NCI-H2196 (cell line): ENCODE measurements at regions not wholly inside any gene's neighbourhood (a gene's known extent, or its start where the extent isn't known, plus 50 kb on each side); places are given as distances from the start of the nearest gene placed in this dataset.

Experiments used
- DNase-seq: peaks from one replicate; lab custom pipeline; 2025; ENCODE audit not compliant: unreplicated experiment; lab: John Stamatoyannopoulos, UW

- no peak for DNase-seq
Observed at GRCh38 chr5:42898760-42899159, 87.1 kb upstream of the SELENOP start.

- no peak for DNase-seq
Observed at GRCh38 chr5:42896523-42896922, 84.8 kb upstream of the SELENOP start.

- DNase-seq = no peak
Observed at GRCh38 chr5:42894057-42894456, 82.4 kb upstream of the SELENOP start.

- DNase-seq = peak; percentile 84
Observed at GRCh38 chr5:42889311-42889933, 77.7 kb upstream of the SELENOP start.

GRCh38 chr5:42888771-42889170 lies 77.1 kb upstream of the SELENOP start:
- no peak for DNase-seq

GRCh38 chr5:42887575-42887974 lies 75.9 kb upstream of the SELENOP start:
- no peak for DNase-seq

- DNase-seq = no peak
Observed at GRCh38 chr5:42887097-42887496, 75.4 kb upstream of the SELENOP start.

GRCh38 chr5:42886635-42887034 lies 74.9 kb upstream of the SELENOP start:
- DNase-seq = no peak

- DNase-seq = no peak
Observed at GRCh38 chr5:42884326-42884725, 72.6 kb upstream of the SELENOP start.

GRCh38 chr5:42881416-42882117 lies 69.9 kb upstream of the SELENOP start:
- no peak for DNase-seq

GRCh38 chr5:42880496-42881150 lies 68.9 kb upstream of the SELENOP start:
- no peak for DNase-seq

GRCh38 chr5:42879291-42879690 lies 67.6 kb upstream of the SELENOP start:
- no peak for DNase-seq

- DNase-seq = no peak
Observed at GRCh38 chr5:42878550-42878949, 66.9 kb upstream of the SELENOP start.

GRCh38 chr5:42878041-42878440 lies 66.3 kb upstream of the SELENOP start:
- no peak for DNase-seq

GRCh38 chr5:42877431-42877830 lies 65.7 kb upstream of the SELENOP start:
- no peak for DNase-seq

- no peak for DNase-seq
Observed at GRCh38 chr5:42876375-42876844, 64.7 kb upstream of the SELENOP start.

GRCh38 chr5:42875785-42876374 lies 64.2 kb upstream of the SELENOP start:
- DNase-seq = no peak

- DNase-seq = no peak
Observed at GRCh38 chr5:42875211-42875610, 63.5 kb upstream of the SELENOP start.

- DNase-seq = no peak
Observed at GRCh38 chr5:42874621-42875198, 63.0 kb upstream of the SELENOP start.

GRCh38 chr5:42872865-42873264 lies 61.2 kb upstream of the SELENOP start:
- no peak for DNase-seq

GRCh38 chr5:42870882-42871418 lies 59.3 kb upstream of the SELENOP start:
- no peak for DNase-seq
